ENCODE measurements at regions not wholly inside any gene's neighbourhood (a gene's known extent, or its start where the extent isn't known, plus 50 kb on each side); places are given as distances from the start of the nearest gene placed in this dataset.
A peak's percentile ranks its signal among the peaks of the same experiment; 100 is the strongest.

- TF ChIP-seq CTCF (IDR thresholded peaks at IDR 0.05; ENCODE audit: unreplicated experiment) = no peak
- Mint-ChIP-seq H3K9me3 (ENCODE audit: low read depth) (no peaks in the 10 kb centered on the region), H3K36me3 (ENCODE audit: insufficient read depth) (no peaks in the 10 kb centered on the region), H3K27me3 (no peaks in the 10 kb centered on the region), H3K4me1 (ENCODE audit: low read depth) (peaks cover 1% of the 10 kb centered on the region), H3K4me3 (ENCODE audit: low read depth) (no peak overlapping the region), H3K27ac (no peak overlapping the region)
- no peak for DNase-seq (ENCODE audit: low spot score, unreplicated experiment)
Observed at GRCh38 chr2:221005338-221005737, 566.8 kb downstream of the EPHA4 start.

GRCh38 chr2:221006084-221006483, 566.0 kb downstream of the EPHA4 start:
- DNase-seq (ENCODE audit: low spot score, unreplicated experiment) = no peak
- Mint-ChIP-seq H3K4me3 (ENCODE audit: low read depth) (no peak overlapping the region), H3K27me3 (no peaks in the 10 kb centered on the region), H3K9me3 (ENCODE audit: low read depth) (no peaks in the 10 kb centered on the region), H3K4me1 (ENCODE audit: low read depth) (peaks cover 1% of the 10 kb centered on the region), H3K27ac (no peak overlapping the region), H3K36me3 (ENCODE audit: insufficient read depth) (no peaks in the 10 kb centered on the region)
- TF ChIP-seq CTCF (IDR thresholded peaks at IDR 0.05; ENCODE audit: unreplicated experiment) = no peak

GRCh38 chr2:221016551-221016950, 555.6 kb downstream of the EPHA4 start:
- H3K4me3 Mint-ChIP-seq (ENCODE audit: low read depth) = no peak overlapping the region

GRCh38 chr2:221018262-221018661, 553.8 kb downstream of the EPHA4 start:
- H3K27me3 Mint-ChIP-seq = peaks cover 3% of the 10 kb centered on the region
- H3K4me3 Mint-ChIP-seq (ENCODE audit: low read depth) = no peak overlapping the region
- H3K27ac Mint-ChIP-seq = no peak overlapping the region
- no peak for DNase-seq (ENCODE audit: low spot score, unreplicated experiment)
- no peaks in the 10 kb centered on the region for H3K4me1 Mint-ChIP-seq (ENCODE audit: low read depth)
- no peaks in the 10 kb centered on the region for H3K36me3 Mint-ChIP-seq (ENCODE audit: insufficient read depth)
- peak; percentile 23 for TF ChIP-seq CTCF (IDR thresholded peaks at IDR 0.05; ENCODE audit: unreplicated experiment)
- peaks cover 4% of the 10 kb centered on the region for H3K9me3 Mint-ChIP-seq (ENCODE audit: low read depth)

More at GRCh38 chr2:221016551-221016950, 555.6 kb downstream of the EPHA4 start:
- TF ChIP-seq CTCF (IDR thresholded peaks at IDR 0.05; ENCODE audit: unreplicated experiment) = no peak
- Mint-ChIP-seq H3K27ac (no peak overlapping the region), H3K27me3 (peaks cover 3% of the 10 kb centered on the region), H3K9me3 (ENCODE audit: low read depth) (no peaks in the 10 kb centered on the region), H3K4me1 (ENCODE audit: low read depth) (no peaks in the 10 kb centered on the region), H3K36me3 (ENCODE audit: insufficient read depth) (no peaks in the 10 kb centered on the region)
- no peak for DNase-seq (ENCODE audit: low spot score, unreplicated experiment)

GRCh38 chr2:221019668-221020067, 552.4 kb downstream of the EPHA4 start:
- no peaks in the 10 kb centered on the region for H3K4me1 Mint-ChIP-seq (ENCODE audit: low read depth)
- H3K9me3 Mint-ChIP-seq (ENCODE audit: low read depth) = peaks cover 4% of the 10 kb centered on the region
- H3K36me3 Mint-ChIP-seq (ENCODE audit: insufficient read depth) = no peaks in the 10 kb centered on the region
- H3K4me3 Mint-ChIP-seq (ENCODE audit: low read depth) = no peak overlapping the region
- DNase-seq (ENCODE audit: low spot score, unreplicated experiment) = no peak
- no peaks in the 10 kb centered on the region for H3K27me3 Mint-ChIP-seq
- H3K27ac Mint-ChIP-seq = no peak overlapping the region
- TF ChIP-seq CTCF (IDR thresholded peaks at IDR 0.05; ENCODE audit: unreplicated experiment) = no peak
